ENCODE measurements at regions not wholly inside any gene's neighbourhood (a gene's known extent, or its start where the extent isn't known, plus 50 kb on each side); places are given as distances from the start of the nearest gene placed in this dataset.

DNA sequence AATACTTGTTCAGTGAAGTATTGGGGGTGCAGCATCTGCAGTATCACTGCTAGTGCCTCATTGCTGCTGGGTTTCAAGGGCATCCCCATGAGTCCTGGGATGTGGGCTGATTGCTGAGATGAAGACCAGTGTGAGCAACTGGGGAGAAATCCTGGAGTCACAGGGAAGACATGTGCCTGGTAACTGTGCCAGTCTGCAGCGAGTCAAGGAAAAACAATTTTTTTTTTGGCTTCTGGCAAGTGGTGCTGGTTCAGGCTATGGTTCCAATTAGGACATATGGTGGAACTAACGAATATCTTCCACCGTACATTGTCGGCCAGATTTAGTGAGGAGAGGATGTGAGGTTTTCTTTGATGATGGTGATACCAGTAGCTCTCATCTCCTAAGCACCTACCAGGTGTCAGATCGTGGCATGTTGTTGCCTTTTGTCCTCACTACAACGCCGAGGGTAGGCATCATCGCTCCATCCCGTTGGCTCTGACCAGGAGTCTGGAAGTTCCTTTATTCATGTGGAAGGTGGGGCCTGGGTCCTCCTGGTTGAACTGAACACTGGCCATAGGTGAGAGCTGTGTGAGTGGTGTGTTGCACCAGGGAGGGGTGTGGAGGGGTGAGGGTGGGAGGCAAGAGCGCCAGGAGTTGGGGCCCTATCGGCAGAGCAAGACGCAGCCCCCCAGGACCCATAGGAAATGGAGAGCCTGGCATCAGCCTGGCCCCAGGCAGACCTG lies 118.0 kb upstream of the HS6ST1 start:
- H3K27ac ChIP-seq: no peak overlapping the region
- TF ChIP-seq EP300 (IDR thresholded peaks at IDR 0.05): no peak
- TF ChIP-seq POLR2A (IDR thresholded peaks at IDR 0.05): no peak
- TF ChIP-seq, protein P1, sequence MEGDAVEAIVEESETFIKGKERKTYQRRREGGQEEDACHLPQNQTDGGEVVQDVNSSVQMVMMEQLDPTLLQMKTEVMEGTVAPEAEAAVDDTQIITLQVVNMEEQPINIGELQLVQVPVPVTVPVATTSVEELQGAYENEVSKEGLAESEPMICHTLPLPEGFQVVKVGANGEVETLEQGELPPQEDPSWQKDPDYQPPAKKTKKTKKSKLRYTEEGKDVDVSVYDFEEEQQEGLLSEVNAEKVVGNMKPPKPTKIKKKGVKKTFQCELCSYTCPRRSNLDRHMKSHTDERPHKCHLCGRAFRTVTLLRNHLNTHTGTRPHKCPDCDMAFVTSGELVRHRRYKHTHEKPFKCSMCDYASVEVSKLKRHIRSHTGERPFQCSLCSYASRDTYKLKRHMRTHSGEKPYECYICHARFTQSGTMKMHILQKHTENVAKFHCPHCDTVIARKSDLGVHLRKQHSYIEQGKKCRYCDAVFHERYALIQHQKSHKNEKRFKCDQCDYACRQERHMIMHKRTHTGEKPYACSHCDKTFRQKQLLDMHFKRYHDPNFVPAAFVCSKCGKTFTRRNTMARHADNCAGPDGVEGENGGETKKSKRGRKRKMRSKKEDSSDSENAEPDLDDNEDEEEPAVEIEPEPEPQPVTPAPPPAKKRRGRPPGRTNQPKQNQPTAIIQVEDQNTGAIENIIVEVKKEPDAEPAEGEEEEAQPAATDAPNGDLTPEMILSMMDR (IDR thresholded peaks at IDR 0.05): no peak
- 87 to 94% methylated on average over 12 of the region's 12 CpGs for WGBS, 2 donors

GRCh38 chr2:128437204-128437565 lies 118.5 kb upstream of the HS6ST1 start:
- no peak overlapping the region for H3K27ac ChIP-seq
- peaks cover 0 to 13% (median 0%) of the 10 kb centered on the region in 4 donors for H3K4me1 ChIP-seq
- no peak for DNase-seq (ENCODE audit: low spot score in 2 of 2)
- no peak overlapping the region for H3K4me3 ChIP-seq
- peaks cover 0 to 2% (median 0%) of the 10 kb centered on the region in 4 donors for H3K9me3 ChIP-seq
- TF ChIP-seq, protein P1 (IDR thresholded peaks at IDR 0.05): no peak
- TF ChIP-seq EP300 (IDR thresholded peaks at IDR 0.05) (no peak), POLR2A (IDR thresholded peaks at IDR 0.05) (no peak)
- H3K36me3 ChIP-seq: no peaks in the 10 kb centered on the region
- no peaks in the 10 kb centered on the region for H3K27me3 ChIP-seq
- 77 to 90% methylated on average over 8 to 9 of the region's 9 CpGs for WGBS, 2 donors

More for the DNA sequence above, 118.0 kb upstream of the HS6ST1 start:
- H3K9me3 ChIP-seq: peaks cover 0 to 7% (median 0%) of the 10 kb centered on the region in 4 donors
- DNase-seq (ENCODE audit: low spot score in 2 of 2): no peak
- H3K4me1 ChIP-seq: peaks cover 0 to 11% (median 0%) of the 10 kb centered on the region in 4 donors
- no peak overlapping the region for H3K4me3 ChIP-seq
- H3K27me3 ChIP-seq: no peaks in the 10 kb centered on the region
- no peaks in the 10 kb centered on the region for H3K36me3 ChIP-seq

DNA sequence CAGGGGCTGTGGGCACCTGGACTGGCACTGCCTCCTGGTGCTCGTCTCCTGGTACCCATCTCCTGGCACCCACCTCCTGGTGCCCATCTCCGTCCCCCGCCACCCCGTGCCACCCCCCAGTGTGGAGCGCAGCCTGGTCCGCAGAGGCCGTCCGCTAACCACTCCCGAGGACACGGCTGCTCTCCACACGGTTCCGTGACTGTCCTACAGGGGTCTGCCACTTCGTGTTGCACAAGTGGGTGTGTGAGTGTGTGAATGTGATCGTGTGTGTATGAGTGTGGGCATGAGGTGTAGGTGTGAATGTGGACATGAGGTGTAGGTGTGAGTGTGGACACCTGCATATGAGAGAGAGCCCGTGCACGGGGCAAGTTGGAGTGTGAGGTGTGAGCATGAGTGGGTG lies 119.4 kb upstream of the HS6ST1 start:
- no peak overlapping the region for H3K27ac ChIP-seq
- H3K4me3 ChIP-seq: no peak overlapping the region
- peaks cover 0 to 2% (median 0%) of the 10 kb centered on the region in 4 donors for H3K9me3 ChIP-seq
- TF ChIP-seq, protein P1 (IDR thresholded peaks at IDR 0.05): no peak
- no peak for TF ChIP-seq EP300 (IDR thresholded peaks at IDR 0.05)
- no peak for TF ChIP-seq POLR2A (IDR thresholded peaks at IDR 0.05)
- H3K27me3 ChIP-seq: no peaks in the 10 kb centered on the region
- no peaks in the 10 kb centered on the region for H3K36me3 ChIP-seq
- no peak for DNase-seq (ENCODE audit: low spot score in 2 of 2)
- peaks cover 0 to 22% (median 0%) of the 10 kb centered on the region in 4 donors for H3K4me1 ChIP-seq
- 92 to 94% methylated on average over 16 of the region's 16 CpGs for WGBS, 2 donors

GRCh38 chr2:128438586-128438985 lies 119.9 kb upstream of the HS6ST1 start:
- DNase-seq (ENCODE audit: low spot score in 2 of 2): no peak

More at GRCh38 chr2:128438586-128438985, 119.9 kb upstream of the HS6ST1 start:
- Histone ChIP-seq H3K9me3 (no peaks in the 10 kb centered on the region), H3K36me3 (no peaks in the 10 kb centered on the region), H3K27ac (no peak overlapping the region), H3K27me3 (no peaks in the 10 kb centered on the region), H3K4me1 (peaks cover 0 to 25% (median 0%) of the 10 kb centered on the region in 4 donors), H3K4me3 (no peak overlapping the region)
- TF ChIP-seq POLR2A (IDR thresholded peaks at IDR 0.05) (no peak), EP300 (IDR thresholded peaks at IDR 0.05) (no peak)
- TF ChIP-seq, protein P1 (IDR thresholded peaks at IDR 0.05): no peak
- 83 to 88% methylated on average over 14 of the region's 14 CpGs for WGBS, 2 donors
